ENCODE measurements at regions not wholly inside any gene's neighbourhood (a gene's known extent, or its start where the extent isn't known, plus 50 kb on each side); places are given as distances from the start of the nearest gene placed in this dataset.

GRCh38 chr13:102460806-102461205 lies 59.0 kb upstream of the FGF14 start:
- Histone ChIP-seq H3K27me3 (ENCODE audit: low read depth, low read length) (no peaks in the 10 kb centered on the region), H3K79me2 (ENCODE audit: low read length) (no peaks in the 10 kb centered on the region), H3K36me3 (replicated peaks; ENCODE audit: low read depth, low read length) (no peaks in the 10 kb centered on the region), H3K4me3 (ENCODE audit: low read length) (no peak overlapping the region), H4K20me1 (ENCODE audit: insufficient read depth, low read length) (no peaks in the 10 kb centered on the region), H3K27ac (ENCODE audit: low read length) (no peak overlapping the region), H3K4me2 (ENCODE audit: low read length) (no peak overlapping the region), H2AFZ (ENCODE audit: low read depth, low read length) (no peak overlapping the region), H3K9ac (ENCODE audit: low read length) (no peak overlapping the region), H3K4me1 (ENCODE audit: low read length) (peaks cover 11% of the 10 kb centered on the region), H3K9me3 (ENCODE audit: insufficient read depth, low read length) (no peaks in the 10 kb centered on the region)
- TF ChIP-seq CTCF (IDR thresholded peaks at IDR 0.05; ENCODE audit: low read depth, low read length) (no peak), EZH2phosphoT487 (IDR thresholded peaks at IDR 0.05; ENCODE audit: low read depth) (no peak)

- no peaks in the 10 kb centered on the region for H4K20me1 ChIP-seq (ENCODE audit: insufficient read depth, low read length)
- H3K27me3 ChIP-seq (ENCODE audit: low read depth, low read length) = no peaks in the 10 kb centered on the region
- no peak overlapping the region for H3K27ac ChIP-seq (ENCODE audit: low read length)
- no peaks in the 10 kb centered on the region for H3K9me3 ChIP-seq (ENCODE audit: insufficient read depth, low read length)
- H3K79me2 ChIP-seq (ENCODE audit: low read length) = no peaks in the 10 kb centered on the region
- no peak overlapping the region for H3K4me2 ChIP-seq (ENCODE audit: low read length)
- no peaks in the 10 kb centered on the region for H3K36me3 ChIP-seq (replicated peaks; ENCODE audit: low read depth, low read length)
- H2AFZ ChIP-seq (ENCODE audit: low read depth, low read length) = no peak overlapping the region
- no peak overlapping the region for H3K4me3 ChIP-seq (ENCODE audit: low read length)
- peaks cover 17% of the 10 kb centered on the region for H3K4me1 ChIP-seq (ENCODE audit: low read length)
- H3K9ac ChIP-seq (ENCODE audit: low read length) = no peak overlapping the region
- no peak for TF ChIP-seq CTCF (IDR thresholded peaks at IDR 0.05; ENCODE audit: low read depth, low read length)
- no peak for TF ChIP-seq EZH2phosphoT487 (IDR thresholded peaks at IDR 0.05; ENCODE audit: low read depth)
These were observed 51.0 kb upstream of the FGF14 start for GRCh38 chr13:102452836-102453235.
